Osteoblast (primary cell): ENCODE measurements at regions not wholly inside any gene's neighbourhood (a gene's known extent, or its start where the extent isn't known, plus 50 kb on each side); places are given as distances from the start of the nearest gene placed in this dataset.

ENCODE experiments used
- DNase-seq: peaks from one replicate; pipeline ENCODE4 v3.0.0; 2011; ENCODE audit warnings: low spot score, mixed read lengths; ENCODE audit not compliant: insufficient read length; ENCODE audit errors: missing footprints
- H2AFZ ChIP-seq: 2 replicates; pipeline ENCODE4 v1.6.0; 2011; ENCODE audit warnings: mild to moderate bottlenecking, low read length
- H3K27ac ChIP-seq: 2 replicates; pipeline ENCODE4 v1.5.1; 2011; ENCODE audit warnings: mild to moderate bottlenecking, low read depth, low read length, moderate library complexity
- H3K27me3 ChIP-seq: 2 replicates; pipeline ENCODE4 v1.6.0; 2012; ENCODE audit warnings: mild to moderate bottlenecking, control low read depth, inconsistent platforms, low read length, moderate library complexity; ENCODE audit not compliant: insufficient read depth
- H3K36me3 ChIP-seq: 2 replicates; pipeline ENCODE4 v1.5.1; 2011; ENCODE audit warnings: mild to moderate bottlenecking, low read length, control low read depth, moderate library complexity; ENCODE audit not compliant: insufficient read depth
- H3K4me1 ChIP-seq: 2 replicates; pipeline ENCODE4 v1.5.1; 2011; ENCODE audit warnings: mild to moderate bottlenecking, low read length, control low read depth, moderate library complexity; ENCODE audit not compliant: insufficient read depth
- H3K4me2 ChIP-seq: 2 replicates; pipeline ENCODE4 v1.6.0; 2011; ENCODE audit warnings: mild to moderate bottlenecking, low read length; ENCODE audit not compliant: insufficient read depth
- H3K4me3 ChIP-seq: fragments of 200-600 bp; sonication (generic); 3 replicates; pipeline ENCODE4 v1.5.1; 2012; ENCODE audit warnings: mild to moderate bottlenecking, low read length, inconsistent platforms; ENCODE audit not compliant: insufficient read depth
- H3K79me2 ChIP-seq: 2 replicates; pipeline ENCODE4 v1.6.0; 2012; ENCODE audit warnings: mild to moderate bottlenecking, low read length, control low read depth, inconsistent platforms; ENCODE audit not compliant: insufficient read depth
- H3K9me3 ChIP-seq: 2 replicates; pipeline ENCODE4 v1.5.1; 2011; ENCODE audit warnings: low read depth, low read length, control low read depth
- H4K20me1 ChIP-seq: 2 replicates; pipeline ENCODE4 v1.6.0; 2012; ENCODE audit warnings: mild to moderate bottlenecking, low read length, control low read depth; ENCODE audit not compliant: insufficient read depth
- CTCF ChIP-seq: IDR thresholded peaks from 2 replicates; pipeline ENCODE4 v1.5.1; 2011; ENCODE audit warnings: mild to moderate bottlenecking, low read depth, low read length, moderate library complexity; ENCODE audit errors: extremely low read depth

- Histone ChIP-seq H3K27me3 (peaks cover 16% of the 10 kb centered on the region), H3K4me3 (no peak overlapping the region), H3K4me2 (no peak overlapping the region), H3K79me2 (no peaks in the 10 kb centered on the region), H3K36me3 (no peaks in the 10 kb centered on the region), H3K4me1 (no peaks in the 10 kb centered on the region), H3K9me3 (no peaks in the 10 kb centered on the region), H2AFZ (no peak overlapping the region), H3K27ac (no peak overlapping the region), H4K20me1 (no peaks in the 10 kb centered on the region)
- TF ChIP-seq CTCF: no peak
- no peak for DNase-seq
Observed at GRCh38 chr15:36301947-36302346, 277.5 kb upstream of the CDIN1 start.

- no peak for TF ChIP-seq CTCF
- Histone ChIP-seq H3K4me2 (no peak overlapping the region), H3K4me3 (no peak overlapping the region), H3K4me1 (no peaks in the 10 kb centered on the region), H3K27ac (no peak overlapping the region), H2AFZ (no peak overlapping the region), H3K79me2 (no peaks in the 10 kb centered on the region), H3K36me3 (no peaks in the 10 kb centered on the region), H3K9me3 (no peaks in the 10 kb centered on the region), H3K27me3 (no peaks in the 10 kb centered on the region), H4K20me1 (no peaks in the 10 kb centered on the region)
- no peak for DNase-seq
Observed at GRCh38 chr15:36313021-36313420, 266.4 kb upstream of the CDIN1 start.

GRCh38 chr15:36313736-36314280 is 265.6 kb upstream of the CDIN1 start:
- DNase-seq: no peak
- no peaks in the 10 kb centered on the region for H3K36me3 ChIP-seq
- no peaks in the 10 kb centered on the region for H3K9me3 ChIP-seq
- no peak overlapping the region for H3K27ac ChIP-seq
- no peaks in the 10 kb centered on the region for H3K27me3 ChIP-seq
- no peaks in the 10 kb centered on the region for H3K4me1 ChIP-seq
- no peak overlapping the region for H3K4me2 ChIP-seq
- no peaks in the 10 kb centered on the region for H3K79me2 ChIP-seq
- H4K20me1 ChIP-seq: no peaks in the 10 kb centered on the region
- no peak for TF ChIP-seq CTCF
- no peak overlapping the region for H3K4me3 ChIP-seq
- no peak overlapping the region for H2AFZ ChIP-seq

- Histone ChIP-seq H3K4me3 (no peak overlapping the region), H3K4me2 (no peak overlapping the region), H3K4me1 (no peaks in the 10 kb centered on the region), H4K20me1 (no peaks in the 10 kb centered on the region), H3K27ac (no peak overlapping the region), H3K36me3 (no peaks in the 10 kb centered on the region), H2AFZ (no peak overlapping the region), H3K27me3 (no peaks in the 10 kb centered on the region), H3K79me2 (no peaks in the 10 kb centered on the region), H3K9me3 (no peaks in the 10 kb centered on the region)
- no peak for TF ChIP-seq CTCF
- DNase-seq: no peak
Observed at GRCh38 chr15:36315649-36316048, 263.8 kb upstream of the CDIN1 start.
